SH-SY5Y (cell line): ENCODE measurements at regions not wholly inside any gene's neighbourhood (a gene's known extent, or its start where the extent isn't known, plus 50 kb on each side); places are given as distances from the start of the nearest gene placed in this dataset.

Experiments used
- GATA2 ChIP-seq: IDR thresholded peaks from 2 replicates; pipeline ENCODE4 v1.6.1; 2011; ENCODE audit warnings: mild to moderate bottlenecking, low read depth, low read length
- GATA3 ChIP-seq: IDR thresholded peaks from 2 replicates; pipeline ENCODE4 v1.6.1; 2011; ENCODE audit warnings: low read depth, mild to moderate bottlenecking, low read length, moderate library complexity

DNA sequence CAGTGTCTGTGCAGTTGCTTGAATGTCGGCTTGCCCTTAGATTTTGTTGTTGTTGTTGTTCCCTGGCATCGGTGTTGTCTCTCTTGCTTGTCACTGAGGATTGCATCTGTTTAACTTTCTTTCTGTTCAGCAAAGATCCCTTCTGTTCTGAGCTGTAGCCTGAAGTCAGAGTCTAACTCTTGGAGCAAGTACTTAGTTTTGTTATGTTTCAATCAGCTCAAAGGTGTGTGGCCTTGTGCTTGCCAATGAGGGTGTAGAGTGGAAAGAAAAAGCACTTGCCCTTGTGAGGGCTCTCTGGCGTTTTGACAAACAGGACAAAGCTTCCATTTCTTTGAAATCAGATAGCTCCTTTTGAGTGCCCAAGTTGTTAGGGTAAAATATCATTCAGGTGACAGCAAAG, 757.1 kb upstream of the CDH7 start:
- TF ChIP-seq GATA3, result no peak
- no peak for TF ChIP-seq GATA2
